Breast epithelium (tissue), 4 donors: ENCODE measurements at regions not wholly inside any gene's neighbourhood (a gene's known extent, or its start where the extent isn't known, plus 50 kb on each side); places are given as distances from the start of the nearest gene placed in this dataset.

Experiments used
- DNase-seq, 2 donors: peaks; one replicate each; pipeline ENCODE4 v3.0.0-alpha.2; 2019; ENCODE audit warnings: low spot score in 2 of 2
- H3K27ac ChIP-seq, 2 donors: fragments of 200-600 bp; sonication (generic) in 1 of 2; one replicate each; pipeline ENCODE4 v1.5.1; 2016 to 2019; ENCODE audit warnings: mild to moderate bottlenecking in 1 of 2
- H3K27me3 ChIP-seq, 2 donors: fragments of 200-600 bp; sonication (generic) in 1 of 2; one replicate each; pipeline versions ENCODE4 v1.5.1 to v1.6.0; 2017 to 2019; ENCODE audit warnings: control low read depth in 1 of 2, mild to moderate bottlenecking in 1 of 2
- H3K36me3 ChIP-seq: fragments of 200-600 bp; one replicate; pipeline ENCODE4 v1.5.1; 2019
- H3K4me1 ChIP-seq, 2 donors: fragments of 200-600 bp; sonication (generic); one replicate each; pipeline ENCODE4 v1.5.1; 2016 to 2019; ENCODE audit warnings: control low read depth in 1 of 2
- H3K4me3 ChIP-seq, 3 donors: fragments of 200-600 bp; sonication (generic); 1 replicate in 2 of 3; 2 replicates in 1 of 3; pipeline ENCODE4 v1.5.1; 2016 to 2019; ENCODE audit warnings: mild to moderate bottlenecking in 3 of 3, moderate library complexity in 2 of 3
- H3K9me3 ChIP-seq, 2 donors: fragments of 200-600 bp; sonication (generic) in 1 of 2; one replicate each; pipeline ENCODE4 v1.5.1; 2016 to 2019; ENCODE audit warnings: control low read depth in 1 of 2
- CTCF ChIP-seq, 3 donors: fragments of 450-650 bp; IDR thresholded peaks; one replicate each; pipeline ENCODE4 v1.5.1; 2016 to 2017; ENCODE audit warnings: antibody characterized with exemption in 3 of 3, mild to moderate bottlenecking in 3 of 3, moderate library complexity in 3 of 3
- POLR2A ChIP-seq: fragments of 450-650 bp; IDR thresholded peaks from one replicate; pipeline ENCODE4 v1.6.1; 2016; ENCODE audit warnings: antibody characterized with exemption, mild to moderate bottlenecking, moderate library complexity
- POLR2AphosphoS5 ChIP-seq, 3 donors: sonication (generic); formaldehyde crosslinking; IDR thresholded peaks; one replicate each; pipeline ENCODE4 v1.6.1; 2017; ENCODE audit warnings: antibody characterized with exemption in 3 of 3
- intact Hi-C: fragments of 100-400 bp; cut with DNase I; formaldehyde crosslinking; loops from one replicate; pipeline ENCODE4 v1.15.1; 2023; ENCODE audit warnings: low total_unique reads

GRCh38 chr2:180927030-180927686 lies 53.2 kb upstream of the UBE2E3 start:
- H3K36me3 ChIP-seq = no peaks in the 10 kb centered on the region
- intact Hi-C loops = no loop called here
- DNase-seq = no peak
- H3K4me1 ChIP-seq = no peaks in the 10 kb centered on the region
- no peak overlapping the region for H3K27ac ChIP-seq
- TF ChIP-seq CTCF (IDR thresholded peaks at IDR 0.05) = no peak
- no peak for TF ChIP-seq POLR2A
- TF ChIP-seq POLR2AphosphoS5 (IDR thresholded peaks at IDR 0.05) = no peak
- no peak overlapping the region for H3K4me3 ChIP-seq
- no peaks in the 10 kb centered on the region for H3K9me3 ChIP-seq
- no peaks in the 10 kb centered on the region for H3K27me3 ChIP-seq

GRCh38 chr2:180925700-180926099 lies 54.7 kb upstream of the UBE2E3 start:
- Histone ChIP-seq H3K27ac (no peak overlapping the region), H3K4me3 (no peak overlapping the region), H3K4me1 (no peaks in the 10 kb centered on the region), H3K9me3 (no peaks in the 10 kb centered on the region), H3K36me3 (no peaks in the 10 kb centered on the region), H3K27me3 (no peaks in the 10 kb centered on the region)
- intact Hi-C loops = no loop called here
- no peak for DNase-seq
- no peak for TF ChIP-seq CTCF (IDR thresholded peaks at IDR 0.05)
- no peak for TF ChIP-seq POLR2AphosphoS5 (IDR thresholded peaks at IDR 0.05)
- TF ChIP-seq POLR2A = no peak

- intact Hi-C loops = no loop called here
- TF ChIP-seq CTCF (IDR thresholded peaks at IDR 0.05) = no peak
- H3K4me3 ChIP-seq = no peak overlapping the region
- no peaks in the 10 kb centered on the region for H3K4me1 ChIP-seq
- DNase-seq = no peak
- H3K9me3 ChIP-seq = no peaks in the 10 kb centered on the region
- no peaks in the 10 kb centered on the region for H3K27me3 ChIP-seq
- H3K27ac ChIP-seq = no peak overlapping the region
- no peaks in the 10 kb centered on the region for H3K36me3 ChIP-seq
Measured at GRCh38 chr2:180924063-180924462, 56.3 kb upstream of the UBE2E3 start.

- Histone ChIP-seq H3K9me3 (no peaks in the 10 kb centered on the region), H3K4me1 (no peaks in the 10 kb centered on the region), H3K27ac (no peak overlapping the region), H3K4me3 (no peak overlapping the region), H3K36me3 (no peaks in the 10 kb centered on the region), H3K27me3 (no peaks in the 10 kb centered on the region)
- intact Hi-C loops = no loop called here
- DNase-seq = no peak
- TF ChIP-seq POLR2AphosphoS5 (IDR thresholded peaks at IDR 0.05) (no peak), CTCF (IDR thresholded peaks at IDR 0.05) (no peak), POLR2A (no peak)
Measured at GRCh38 chr2:180910831-180911665, 69.4 kb upstream of the UBE2E3 start.

- TF ChIP-seq CTCF (IDR thresholded peaks at IDR 0.05) = no peak
- intact Hi-C loops = no loop called here
Measured at GRCh38 chr2:180907731-180908130, 72.7 kb upstream of the UBE2E3 start.

More at GRCh38 chr2:180907731-180908130, 72.7 kb upstream of the UBE2E3 start:
- Histone ChIP-seq H3K4me3 (no peak overlapping the region), H3K36me3 (no peaks in the 10 kb centered on the region), H3K4me1 (no peaks in the 10 kb centered on the region), H3K27ac (no peak overlapping the region), H3K9me3 (no peaks in the 10 kb centered on the region), H3K27me3 (no peaks in the 10 kb centered on the region)
- no peak for DNase-seq
